Hepatocyte (in vitro differentiated cells): ENCODE measurements at regions not wholly inside any gene's neighbourhood (a gene's known extent, or its start where the extent isn't known, plus 50 kb on each side); places are given as distances from the start of the nearest gene placed in this dataset.
"Not testable (repeated sequence)": the region's sequence is repeated elsewhere in the genome, so short reads cannot be mapped to it uniquely, and the experiment has no call there.

Experiments used
- DNase-seq: peaks from one replicate; pipeline ENCODE4 v3.0.0-alpha.2; 2016; ENCODE audit warnings: low spot score
- H2AFZ ChIP-seq: fragments of 200-600 bp; sonication (generic); 2 replicates; pipeline ENCODE4 v1.6.0; 2016; ENCODE audit warnings: antibody characterized with exemption, mild to moderate bottlenecking
- H3K27ac ChIP-seq: fragments of 200-600 bp; sonication (generic); 2 replicates; pipeline ENCODE4 v1.5.1; 2016; ENCODE audit warnings: mild to moderate bottlenecking
- H3K27me3 ChIP-seq: fragments of 200-600 bp; sonication (generic); 2 replicates; pipeline ENCODE4 v1.6.1; 2016
- H3K36me3 ChIP-seq: fragments of 200-600 bp; sonication (generic); replicated peaks from 2 replicates; pipeline ENCODE4 v1.5.1; 2016; ENCODE audit warnings: low read depth; ENCODE audit not compliant: insufficient read depth
- H3K4me1 ChIP-seq: fragments of 200-600 bp; sonication (generic); 2 replicates; pipeline ENCODE4 v1.5.1; 2016; ENCODE audit warnings: mild to moderate bottlenecking, moderate library complexity; ENCODE audit not compliant: insufficient read depth
- H3K4me2 ChIP-seq: fragments of 200-600 bp; sonication (generic); 2 replicates; pipeline ENCODE4 v1.6.0; 2016
- H3K4me3 ChIP-seq: fragments of 200-600 bp; sonication (generic); 2 replicates; pipeline ENCODE4 v1.5.1; 2016; ENCODE audit warnings: mild to moderate bottlenecking
- H3K79me2 ChIP-seq: fragments of 200-600 bp; sonication (generic); 2 replicates; pipeline ENCODE4 v1.6.0; 2017; ENCODE audit warnings: mild to moderate bottlenecking
- H3K9me2 ChIP-seq: fragments of 200-600 bp; sonication (generic); replicated peaks from 2 replicates; pipeline ENCODE4 v1.6.0; 2017; ENCODE audit warnings: mild to moderate bottlenecking; ENCODE audit not compliant: insufficient read depth
- H3K9me3 ChIP-seq: fragments of 200-600 bp; sonication (generic); 2 replicates; pipeline ENCODE4 v1.5.1; 2016; ENCODE audit warnings: low read depth, mild to moderate bottlenecking
- H4K20me1 ChIP-seq: fragments of 200-600 bp; sonication (generic); 2 replicates; pipeline ENCODE4 v1.6.0; 2016; ENCODE audit warnings: mild to moderate bottlenecking; ENCODE audit not compliant: insufficient read depth, poor library complexity, severe bottlenecking
- EZH2 ChIP-seq: fragments of 200-600 bp; sonication (generic); IDR thresholded peaks from 2 replicates; pipeline ENCODE4 v1.6.1; 2016; ENCODE audit warnings: antibody characterized with exemption, mild to moderate bottlenecking, borderline replicate concordance
- EZH2phosphoT487 ChIP-seq: fragments of 200-600 bp; sonication (generic); IDR thresholded peaks from one replicate; pipeline ENCODE4 v1.6.1; 2018; ENCODE audit warnings: antibody characterized with exemption, mild to moderate bottlenecking, low read depth, moderate library complexity; ENCODE audit not compliant: unreplicated experiment, severe bottlenecking
- WGBS: methylation state at CpG from one replicate; pipeline ENCODE4 v1.1.6; 2016; ENCODE audit warnings: low lambda C conversion rate; ENCODE audit errors: missing lambda C conversion rate; 5-methylcytosine and 5-hydroxymethylcytosine counted together
- TF ChIP-seq, protein P1 (sequence below): fragments of 200-600 bp; sonication (generic); IDR thresholded peaks from 2 replicates; pipeline ENCODE4 v1.5.1; 2016; ENCODE audit warnings: antibody characterized with exemption, mild to moderate bottlenecking; ENCODE audit not compliant: poor library complexity

GRCh38 chr7:52352013-52352981, 683.1 kb upstream of the POM121L12 start:
- TF ChIP-seq EZH2 = no peak
- TF ChIP-seq EZH2phosphoT487 = no peak
- TF ChIP-seq, protein P1, sequence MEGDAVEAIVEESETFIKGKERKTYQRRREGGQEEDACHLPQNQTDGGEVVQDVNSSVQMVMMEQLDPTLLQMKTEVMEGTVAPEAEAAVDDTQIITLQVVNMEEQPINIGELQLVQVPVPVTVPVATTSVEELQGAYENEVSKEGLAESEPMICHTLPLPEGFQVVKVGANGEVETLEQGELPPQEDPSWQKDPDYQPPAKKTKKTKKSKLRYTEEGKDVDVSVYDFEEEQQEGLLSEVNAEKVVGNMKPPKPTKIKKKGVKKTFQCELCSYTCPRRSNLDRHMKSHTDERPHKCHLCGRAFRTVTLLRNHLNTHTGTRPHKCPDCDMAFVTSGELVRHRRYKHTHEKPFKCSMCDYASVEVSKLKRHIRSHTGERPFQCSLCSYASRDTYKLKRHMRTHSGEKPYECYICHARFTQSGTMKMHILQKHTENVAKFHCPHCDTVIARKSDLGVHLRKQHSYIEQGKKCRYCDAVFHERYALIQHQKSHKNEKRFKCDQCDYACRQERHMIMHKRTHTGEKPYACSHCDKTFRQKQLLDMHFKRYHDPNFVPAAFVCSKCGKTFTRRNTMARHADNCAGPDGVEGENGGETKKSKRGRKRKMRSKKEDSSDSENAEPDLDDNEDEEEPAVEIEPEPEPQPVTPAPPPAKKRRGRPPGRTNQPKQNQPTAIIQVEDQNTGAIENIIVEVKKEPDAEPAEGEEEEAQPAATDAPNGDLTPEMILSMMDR = no peak
- Histone ChIP-seq H3K9me2 (no peaks in the 10 kb centered on the region), H3K4me3 (no peak overlapping the region), H4K20me1 (no peaks in the 10 kb centered on the region), H3K36me3 (no peaks in the 10 kb centered on the region), H3K4me1 (no peaks in the 10 kb centered on the region), H3K27me3 (no peaks in the 10 kb centered on the region), H3K79me2 (no peaks in the 10 kb centered on the region), H3K27ac (no peak overlapping the region), H3K4me2 (no peak overlapping the region), H3K9me3 (no peaks in the 10 kb centered on the region), H2AFZ (no peak overlapping the region)
- 64% methylated on average over 4 of the region's 4 CpGs for WGBS
- no peak for DNase-seq

DNA sequence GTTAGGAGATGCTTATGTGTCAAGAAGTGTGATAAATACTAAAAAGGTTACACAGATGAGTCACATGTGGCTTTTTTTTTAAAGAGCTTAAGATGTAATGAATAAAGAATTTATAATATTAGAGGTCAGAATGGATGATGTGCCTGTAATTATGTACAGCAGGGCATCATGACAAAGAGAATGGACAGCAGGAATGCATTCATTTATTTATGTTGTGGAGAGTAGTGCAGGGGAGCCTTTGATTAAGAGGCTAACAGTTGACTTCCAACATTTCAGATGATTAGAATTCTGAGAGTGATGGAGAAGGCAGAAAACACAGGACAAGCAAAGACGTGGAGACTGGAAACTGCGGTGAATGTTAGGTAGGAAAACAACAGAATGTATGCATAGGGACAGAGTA, 691.4 kb upstream of the POM121L12 start:
- no peak overlapping the region for H3K4me2 ChIP-seq
- 79% methylated on average over 2 of the region's 2 CpGs for WGBS
- TF ChIP-seq EZH2 (no peak), EZH2phosphoT487 (no peak)
- TF ChIP-seq, protein P1 = no peak
- no peaks in the 10 kb centered on the region for H3K4me1 ChIP-seq
- no peaks in the 10 kb centered on the region for H4K20me1 ChIP-seq
- no peak overlapping the region for H3K27ac ChIP-seq
- no peak overlapping the region for H3K4me3 ChIP-seq
- H3K27me3 ChIP-seq = no peaks in the 10 kb centered on the region
- H3K36me3 ChIP-seq = no peaks in the 10 kb centered on the region
- H3K9me3 ChIP-seq = no peaks in the 10 kb centered on the region
- H3K79me2 ChIP-seq = no peaks in the 10 kb centered on the region
- DNase-seq = no peak
- H2AFZ ChIP-seq = no peak overlapping the region
- no peaks in the 10 kb centered on the region for H3K9me2 ChIP-seq

DNA sequence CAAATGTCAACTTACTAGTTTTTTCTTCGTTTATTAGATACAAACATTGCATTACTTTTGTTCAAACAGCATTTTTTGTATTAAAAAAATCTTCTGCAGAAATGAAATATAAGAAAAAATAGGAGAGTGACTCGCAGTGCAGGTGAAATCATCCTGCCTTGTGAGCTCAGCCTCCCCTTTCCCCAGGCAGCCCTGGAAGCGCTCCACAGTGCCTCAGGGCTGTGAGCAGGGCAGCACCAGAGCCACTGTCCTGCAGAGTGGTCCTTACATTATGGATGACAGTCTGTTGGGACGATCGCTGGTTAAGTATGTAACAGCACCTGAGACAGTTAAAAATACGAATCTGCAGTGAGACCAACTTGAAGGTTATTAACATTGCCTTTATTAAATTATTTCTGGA, 695.4 kb upstream of the POM121L12 start:
- Histone ChIP-seq H3K9me3 (no peaks in the 10 kb centered on the region), H3K27me3 (no peaks in the 10 kb centered on the region), H3K4me1 (no peaks in the 10 kb centered on the region), H3K4me2 (no peak overlapping the region), H3K27ac (no peak overlapping the region), H3K36me3 (no peaks in the 10 kb centered on the region), H4K20me1 (no peaks in the 10 kb centered on the region), H3K79me2 (no peaks in the 10 kb centered on the region), H3K9me2 (no peaks in the 10 kb centered on the region), H3K4me3 (no peak overlapping the region), H2AFZ (no peak overlapping the region)
- TF ChIP-seq EZH2 = no peak
- TF ChIP-seq, protein P1 = no peak
- no peak for TF ChIP-seq EZH2phosphoT487
- no peak for DNase-seq
- 85% methylated on average over 6 of the region's 6 CpGs for WGBS

DNA sequence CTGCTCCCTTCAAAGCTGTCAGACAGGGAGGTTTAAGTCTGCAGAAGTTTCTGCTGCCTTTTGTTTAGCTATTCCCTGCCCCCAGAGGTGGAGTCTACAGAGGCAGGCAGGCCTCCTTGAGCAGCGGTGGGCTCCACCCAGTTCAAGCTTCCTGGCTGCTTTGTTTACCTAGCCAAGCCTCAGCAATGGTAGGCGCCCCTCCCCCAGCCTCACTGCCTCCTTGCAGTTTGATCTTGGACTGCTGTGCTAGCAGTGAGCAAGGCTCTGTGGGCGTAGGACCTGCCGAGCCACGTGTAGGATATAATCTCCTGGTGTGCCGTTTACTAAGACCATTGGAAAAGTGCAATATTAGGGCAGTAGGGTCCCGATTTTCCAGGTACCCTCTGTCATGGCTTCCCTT, 707.1 kb upstream of the POM121L12 start:
- not testable (repeated sequence) for H3K4me3 ChIP-seq, H3K79me2 ChIP-seq, H3K9me3 ChIP-seq, DNase-seq, H3K27ac ChIP-seq, H3K9me2 ChIP-seq, H2AFZ ChIP-seq, H4K20me1 ChIP-seq, H3K36me3 ChIP-seq, H3K27me3 ChIP-seq, H3K4me2 ChIP-seq, H3K4me1 ChIP-seq
- WGBS = 80% methylated on average over 7 of the region's 7 CpGs
